ENCODE measurements at regions not wholly inside any gene's neighbourhood (a gene's known extent, or its start where the extent isn't known, plus 50 kb on each side); places are given as distances from the start of the nearest gene placed in this dataset.

- TF ChIP-seq MAX (IDR thresholded peaks at IDR 0.05) = no peak
- TF ChIP-seq, protein P1, sequence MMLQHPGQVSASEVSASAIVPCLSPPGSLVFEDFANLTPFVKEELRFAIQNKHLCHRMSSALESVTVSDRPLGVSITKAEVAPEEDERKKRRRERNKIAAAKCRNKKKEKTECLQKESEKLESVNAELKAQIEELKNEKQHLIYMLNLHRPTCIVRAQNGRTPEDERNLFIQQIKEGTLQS (IDR thresholded peaks at IDR 0.05) = no peak
Observed at GRCh38 chr12:124682425-124683151, 115.2 kb upstream of the NCOR2 start.

Data from liver (tissue), 2 donors.